AG04450 (cell line): ENCODE measurements at regions not wholly inside any gene's neighbourhood (a gene's known extent, or its start where the extent isn't known, plus 50 kb on each side); places are given as distances from the start of the nearest gene placed in this dataset.

ENCODE experiments used
- CTCF ChIA-PET: fragments of 300-600, 350-600 bp; formaldehyde crosslinking; extraction: SDS; loops from one replicate; lab custom pipeline; 2022; ENCODE audit warnings: antibody characterized with exemption, inconsistent platforms; lab: Charles Lee
- POLR2A ChIA-PET: fragments of 350-600 bp; formaldehyde crosslinking; extraction: SDS; loops from one replicate; lab custom pipeline; 2021; ENCODE audit warnings: antibody characterized with exemption, inconsistent platforms; lab: Yijun Ruan, JAX
- DNase-seq: peaks from one replicate; pipeline ENCODE4 v3.0.0-alpha.2; 2011; ENCODE audit warnings: low read depth, low spot score
- H3K27ac ChIP-seq: one replicate; pipeline ENCODE4 v1.5.1; 2012; ENCODE audit warnings: low read depth, low read length, control low read depth
- H3K27me3 ChIP-seq: one replicate; pipeline ENCODE4 v1.6.0; 2012; ENCODE audit warnings: low read length; ENCODE audit not compliant: control insufficient read depth, insufficient read depth
- H3K4me3 ChIP-seq: 2 replicates; pipeline ENCODE4 v1.5.1; 2011; ENCODE audit warnings: mild to moderate bottlenecking, low read depth, low read length, control low read depth
- H3K9me3 ChIP-seq: 2 replicates; pipeline ENCODE4 v1.5.1; 2012; ENCODE audit warnings: low read length; ENCODE audit not compliant: control insufficient read depth, insufficient read depth
- CTCF ChIP-seq: IDR thresholded peaks from 2 replicates; pipeline ENCODE4 v1.5.1; 2011; ENCODE audit warnings: low read depth, low read length, control low read depth, inconsistent platforms

GRCh38 chr4:55020131-55020530, 105.3 kb downstream of the KDR start:
- CTCF ChIA-PET = interaction anchor here (0.7 to 1.0 kb wide), 2 partner anchors 292 to 702 kb away, joined by 3 read pairs; no protein-coding TSS in a partner anchor
- TF ChIP-seq CTCF = no peak

GRCh38 chr4:55018978-55019377, 106.4 kb downstream of the KDR start:
- no peak for TF ChIP-seq CTCF
- no peak for DNase-seq
- ChIA-PET CTCF (interaction anchor here (1.0 kb wide), 2 partner anchors 48 to 293 kb away, joined by 3 to 4 read pairs; no protein-coding TSS in a partner anchor), POLR2A (no interaction called here)
- H3K9me3 ChIP-seq = no peaks in the 10 kb centered on the region
- no peak overlapping the region for H3K4me3 ChIP-seq
- no peaks in the 10 kb centered on the region for H3K27me3 ChIP-seq
- H3K27ac ChIP-seq = no peak overlapping the region

More at GRCh38 chr4:55020131-55020530, 105.3 kb downstream of the KDR start:
- no peak overlapping the region for H3K27ac ChIP-seq
- no peaks in the 10 kb centered on the region for H3K9me3 ChIP-seq
- DNase-seq = no peak
- no peaks in the 10 kb centered on the region for H3K27me3 ChIP-seq
- H3K4me3 ChIP-seq = no peak overlapping the region
- POLR2A ChIA-PET = no interaction called here

- no peaks in the 10 kb centered on the region for H3K9me3 ChIP-seq
- POLR2A ChIA-PET = no interaction called here
- no peak for TF ChIP-seq CTCF
- no peak overlapping the region for H3K27ac ChIP-seq
- DNase-seq = no peak
- H3K4me3 ChIP-seq = no peak overlapping the region
- no peaks in the 10 kb centered on the region for H3K27me3 ChIP-seq
- CTCF ChIA-PET = interaction anchor here (1.0 kb wide), 1 partner anchor 47 kb away, joined by 4 read pairs; no protein-coding TSS in a partner anchor
Measured at GRCh38 chr4:55018521-55018920, 106.9 kb downstream of the KDR start.

GRCh38 chr4:55017406-55017805, 108.0 kb downstream of the KDR start:
- no peak for TF ChIP-seq CTCF
- POLR2A ChIA-PET = no interaction called here

GRCh38 chr4:55016131-55016530, 109.3 kb downstream of the KDR start:
- H3K27ac ChIP-seq = no peak overlapping the region
- ChIA-PET POLR2A (no interaction called here), CTCF (no interaction called here)
- no peak for DNase-seq
- no peaks in the 10 kb centered on the region for H3K27me3 ChIP-seq
- H3K9me3 ChIP-seq = no peaks in the 10 kb centered on the region
- no peak overlapping the region for H3K4me3 ChIP-seq
- TF ChIP-seq CTCF = no peak

More at GRCh38 chr4:55017406-55017805, 108.0 kb downstream of the KDR start:
- Histone ChIP-seq H3K27ac (no peak overlapping the region), H3K4me3 (no peak overlapping the region), H3K9me3 (no peaks in the 10 kb centered on the region), H3K27me3 (no peaks in the 10 kb centered on the region)
- no peak for DNase-seq
- CTCF ChIA-PET = no interaction called here
